ENCODE measurements at regions not wholly inside any gene's neighbourhood (a gene's known extent, or its start where the extent isn't known, plus 50 kb on each side); places are given as distances from the start of the nearest gene placed in this dataset.
"Not testable (repeated sequence)": the region's sequence is repeated elsewhere in the genome, so short reads cannot be mapped to it uniquely, and the experiment has no call there.

DNA sequence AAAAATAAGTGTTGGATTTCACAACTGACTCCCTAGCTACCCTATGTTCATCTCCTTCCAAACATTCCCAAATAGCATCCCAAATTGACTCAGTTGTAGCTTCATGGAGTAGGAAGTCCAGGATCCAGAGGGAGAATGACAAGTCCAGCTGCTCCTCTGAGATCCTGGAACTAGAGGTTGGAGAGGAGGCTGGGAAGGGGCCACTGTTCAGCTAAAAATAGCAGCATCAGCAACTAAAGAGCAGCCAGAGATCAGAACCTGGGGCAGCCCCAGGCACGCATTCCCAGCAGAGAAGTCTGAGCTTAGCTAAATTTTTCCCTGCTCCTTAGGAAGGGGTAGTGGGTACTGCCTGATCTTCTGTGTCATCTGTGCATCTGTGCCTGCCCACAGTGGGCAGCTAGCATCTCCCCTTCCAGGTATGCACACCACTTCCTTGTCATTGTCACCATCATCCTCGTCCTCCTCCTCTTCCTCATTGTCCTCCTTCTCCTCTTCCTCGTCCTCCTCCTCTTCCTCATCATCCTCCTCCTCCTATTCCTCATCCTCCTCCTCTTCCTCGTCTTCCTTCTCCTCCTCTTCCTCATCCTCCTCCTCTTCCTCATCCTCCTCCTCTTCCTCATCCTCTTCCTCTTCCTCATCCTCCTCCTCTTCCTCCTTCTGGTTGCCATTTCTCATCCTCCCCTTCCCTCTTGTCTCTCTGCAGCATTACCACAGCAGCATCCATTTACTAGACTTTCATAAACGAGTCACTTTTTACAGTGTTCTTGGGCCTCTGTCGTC, 152.3 kb upstream of the ROPN1 start:
- TF ChIP-seq, protein P1, sequence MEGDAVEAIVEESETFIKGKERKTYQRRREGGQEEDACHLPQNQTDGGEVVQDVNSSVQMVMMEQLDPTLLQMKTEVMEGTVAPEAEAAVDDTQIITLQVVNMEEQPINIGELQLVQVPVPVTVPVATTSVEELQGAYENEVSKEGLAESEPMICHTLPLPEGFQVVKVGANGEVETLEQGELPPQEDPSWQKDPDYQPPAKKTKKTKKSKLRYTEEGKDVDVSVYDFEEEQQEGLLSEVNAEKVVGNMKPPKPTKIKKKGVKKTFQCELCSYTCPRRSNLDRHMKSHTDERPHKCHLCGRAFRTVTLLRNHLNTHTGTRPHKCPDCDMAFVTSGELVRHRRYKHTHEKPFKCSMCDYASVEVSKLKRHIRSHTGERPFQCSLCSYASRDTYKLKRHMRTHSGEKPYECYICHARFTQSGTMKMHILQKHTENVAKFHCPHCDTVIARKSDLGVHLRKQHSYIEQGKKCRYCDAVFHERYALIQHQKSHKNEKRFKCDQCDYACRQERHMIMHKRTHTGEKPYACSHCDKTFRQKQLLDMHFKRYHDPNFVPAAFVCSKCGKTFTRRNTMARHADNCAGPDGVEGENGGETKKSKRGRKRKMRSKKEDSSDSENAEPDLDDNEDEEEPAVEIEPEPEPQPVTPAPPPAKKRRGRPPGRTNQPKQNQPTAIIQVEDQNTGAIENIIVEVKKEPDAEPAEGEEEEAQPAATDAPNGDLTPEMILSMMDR (IDR thresholded peaks at IDR 0.05; ENCODE audit: low read depth, low read length), result no peak
- H3K4me3 ChIP-seq (replicated peaks in 1 of 2; ENCODE audit: low read depth in 2 of 2, low read length in 2 of 2), result no peak overlapping the region
- DNase-seq (ENCODE audit: low read depth in 2 of 2), result no peak

DNA sequence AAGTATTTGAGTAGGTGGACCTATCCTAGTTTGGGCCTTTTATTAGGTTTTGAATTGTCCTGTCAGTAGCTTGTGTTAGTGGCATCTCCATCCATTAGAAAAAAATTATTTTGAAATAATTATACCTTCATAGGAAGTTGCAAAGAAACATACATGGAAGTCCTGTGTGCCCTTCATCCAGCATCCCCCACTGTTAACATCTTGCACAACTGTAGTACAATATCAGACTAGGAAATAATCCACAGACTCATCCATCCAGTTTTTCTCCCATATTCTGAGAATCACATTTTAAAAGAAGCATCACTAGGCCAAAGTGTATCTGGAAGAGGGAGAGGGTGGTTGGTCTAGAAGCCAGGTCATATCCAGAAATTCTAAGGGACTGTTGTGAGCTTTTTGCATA, 155.5 kb upstream of the ROPN1 start:
- no peak for DNase-seq (ENCODE audit: low read depth in 2 of 2)
- no peak overlapping the region for H3K4me3 ChIP-seq (replicated peaks in 1 of 2; ENCODE audit: low read depth in 2 of 2, low read length in 2 of 2)
- TF ChIP-seq, protein P1 (IDR thresholded peaks at IDR 0.05; ENCODE audit: low read depth, low read length), result no peak

DNA sequence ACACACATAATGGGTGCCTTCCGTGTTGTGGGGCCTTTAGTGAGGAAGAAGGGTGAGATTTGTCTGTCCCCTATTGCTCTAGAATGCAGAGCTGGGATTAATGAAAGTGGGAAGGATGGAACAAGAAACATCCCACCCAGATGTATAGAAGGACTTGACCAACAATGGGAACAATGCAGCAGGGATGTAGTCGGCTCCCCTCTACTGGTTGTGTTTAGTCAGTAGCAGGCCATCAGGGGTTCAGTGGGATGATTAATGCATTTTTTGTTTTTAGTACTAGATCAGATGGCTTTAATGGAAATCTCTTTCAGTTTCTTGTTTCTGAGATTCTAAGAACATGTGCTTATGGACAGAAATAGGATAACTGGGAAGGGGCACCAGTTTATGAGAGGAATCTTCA, 156.0 kb upstream of the ROPN1 start:
- no peak for DNase-seq (ENCODE audit: low read depth in 2 of 2)

DNA sequence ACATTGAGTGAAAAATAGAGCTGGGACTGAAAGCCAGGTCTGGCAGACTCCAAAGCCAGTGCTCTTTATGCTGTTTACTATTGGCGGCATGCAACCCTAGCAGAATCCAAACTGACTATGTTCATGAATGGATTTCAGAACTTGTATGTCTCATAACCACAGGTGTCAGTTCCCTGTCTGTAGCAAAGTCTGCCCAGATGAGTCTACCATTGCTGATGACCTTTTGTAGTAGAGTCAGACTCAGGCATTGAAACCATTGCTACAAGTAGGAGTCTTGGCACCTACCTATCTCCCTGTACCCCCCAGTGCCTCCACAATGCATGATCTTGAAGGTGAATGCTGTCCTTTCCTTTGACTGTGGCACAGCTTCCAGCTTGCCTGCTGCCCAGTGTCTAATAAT, 157.2 kb upstream of the ROPN1 start:
- H3K4me3 ChIP-seq (replicated peaks in 1 of 2; ENCODE audit: low read depth in 2 of 2, low read length in 2 of 2), result no peak overlapping the region
- no peak for DNase-seq (ENCODE audit: low read depth in 2 of 2)
- TF ChIP-seq, protein P1 (IDR thresholded peaks at IDR 0.05; ENCODE audit: low read depth, low read length), result no peak

More for the DNA sequence above, 156.0 kb upstream of the ROPN1 start:
- TF ChIP-seq, protein P1 (IDR thresholded peaks at IDR 0.05; ENCODE audit: low read depth, low read length), result no peak
- no peak overlapping the region for H3K4me3 ChIP-seq (replicated peaks in 1 of 2; ENCODE audit: low read depth in 2 of 2, low read length in 2 of 2)

DNA sequence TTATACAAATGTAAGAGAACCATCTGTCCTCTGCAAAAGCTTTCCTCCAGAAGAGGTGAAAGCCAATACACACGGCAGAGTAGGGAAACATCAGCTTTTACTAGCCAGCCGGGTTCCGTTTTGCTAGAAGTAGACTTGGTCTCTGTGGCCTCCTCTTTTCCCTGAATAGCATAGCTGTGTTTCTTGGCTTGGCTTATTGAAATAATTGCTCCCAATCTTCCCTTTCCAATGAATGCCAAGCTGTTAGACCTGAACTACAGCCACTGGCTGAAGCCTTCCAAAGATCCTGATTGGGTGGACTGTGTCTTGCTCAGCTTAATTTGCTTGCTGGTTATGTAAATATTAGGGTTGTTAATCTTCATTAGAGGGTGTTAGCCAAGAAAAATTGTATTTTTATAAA, 157.8 kb upstream of the ROPN1 start:
- no peak overlapping the region for H3K4me3 ChIP-seq (replicated peaks in 1 of 2; ENCODE audit: low read depth in 2 of 2, low read length in 2 of 2)
- no peak for DNase-seq (ENCODE audit: low read depth in 2 of 2)
- TF ChIP-seq, protein P1 (IDR thresholded peaks at IDR 0.05; ENCODE audit: low read depth, low read length), result no peak

DNA sequence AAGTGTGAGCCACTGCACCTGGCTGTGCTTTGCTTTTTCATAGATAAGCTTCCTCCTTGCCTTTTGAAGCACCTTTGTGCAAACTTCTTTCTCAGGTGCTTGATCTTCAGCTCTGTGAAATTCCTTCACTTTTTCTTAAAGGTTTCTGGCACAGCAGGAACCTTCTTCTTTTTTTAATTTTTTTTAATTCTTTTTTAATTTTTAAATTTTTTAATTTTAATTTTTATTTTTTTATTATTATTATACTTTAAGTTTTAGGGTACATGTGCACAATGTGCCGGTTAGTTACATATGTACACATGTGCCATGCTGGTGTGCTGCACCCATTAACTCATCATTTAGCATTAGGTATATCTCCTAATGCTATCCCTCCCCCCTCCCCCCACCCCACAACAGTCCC, 161.0 kb upstream of the ROPN1 start:
- not testable (repeated sequence) for H3K4me3 ChIP-seq (replicated peaks in 1 of 2; ENCODE audit: low read depth in 2 of 2, low read length in 2 of 2); DNase-seq (ENCODE audit: low read depth in 2 of 2)

DNA sequence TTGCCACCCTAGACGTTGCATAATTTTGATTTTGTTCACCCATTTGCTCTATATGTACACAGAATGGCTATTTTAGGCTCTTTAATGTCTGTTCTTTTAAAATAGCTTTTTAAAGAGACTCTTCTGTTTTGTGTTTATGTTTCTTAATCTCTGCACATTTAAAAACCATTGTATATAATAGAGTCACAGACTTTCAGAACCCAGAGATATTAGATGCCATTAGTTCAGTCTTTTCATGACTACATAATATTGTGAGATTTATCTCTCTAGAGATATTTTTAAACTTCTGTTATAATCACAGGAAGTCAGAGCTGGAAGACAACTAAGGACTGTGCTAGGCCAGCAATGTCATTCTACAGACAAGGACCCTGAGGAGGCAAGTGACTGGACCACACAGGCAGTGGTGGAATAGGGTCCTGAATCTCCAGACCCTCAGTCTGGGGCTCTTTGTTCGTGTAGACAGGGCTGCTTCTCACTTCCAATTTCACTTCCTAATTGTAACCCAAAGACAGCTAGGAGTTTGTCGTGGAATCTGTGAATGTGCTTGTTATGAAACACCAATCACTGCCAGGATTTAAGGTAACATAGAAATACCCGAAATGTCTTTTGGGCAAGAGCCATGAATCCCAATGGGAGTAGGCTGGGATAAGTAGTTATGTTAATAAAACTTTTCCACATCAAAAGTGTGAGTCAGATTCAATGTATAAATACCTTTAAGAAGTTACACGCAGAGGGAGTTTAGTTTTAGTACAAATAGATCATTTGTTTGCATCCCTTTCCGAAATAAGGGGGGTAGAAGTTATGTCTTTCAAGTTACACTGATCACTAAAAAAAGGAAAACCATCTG, 165.2 kb upstream of the ROPN1 start:
- H3K4me3 ChIP-seq (replicated peaks in 1 of 2; ENCODE audit: low read depth in 2 of 2, low read length in 2 of 2), result no peak overlapping the region
- no peak for DNase-seq (ENCODE audit: low read depth in 2 of 2)
- TF ChIP-seq, protein P1 (IDR thresholded peaks at IDR 0.05; ENCODE audit: low read depth, low read length), result no peak
